Stomach (tissue), 4 donors: ENCODE measurements at regions not wholly inside any gene's neighbourhood (a gene's known extent, or its start where the extent isn't known, plus 50 kb on each side); places are given as distances from the start of the nearest gene placed in this dataset.

Source experiments
- CTCF ChIP-seq, 7 experiments: fragments of 450-650 bp in 4 of 7; fragments of 200-600 bp in 3 of 7; sonication (generic) in 3 of 7; IDR thresholded peaks; one replicate each; pipeline ENCODE4 v1.5.1; 2016 to 2019; ENCODE audit warnings: antibody characterized with exemption in 7 of 7, control low read depth in 2 of 7, mild to moderate bottlenecking in 1 of 7
- POLR2AphosphoS5 ChIP-seq, 3 donors: sonication (generic); formaldehyde crosslinking; IDR thresholded peaks; one replicate each; pipeline ENCODE4 v1.6.1; 2016; ENCODE audit warnings: antibody characterized with exemption in 3 of 3

- TF ChIP-seq CTCF (IDR thresholded peaks at IDR 0.05) = no peak
- TF ChIP-seq POLR2AphosphoS5 (IDR thresholded peaks at IDR 0.05) = no peak
Measured at GRCh38 chr16:79528338-79528737, 72.2 kb downstream of the MAF start.
